HG03280 (cell line): ENCODE measurements at regions not wholly inside any gene's neighbourhood (a gene's known extent, or its start where the extent isn't known, plus 50 kb on each side); places are given as distances from the start of the nearest gene placed in this dataset.

Source experiments
- ATAC-seq: cut with Tn5 transposase; IDR thresholded peaks from one replicate; pipeline ENCODE4 v1.9.1; 2021; ENCODE audit warnings: mild to moderate bottlenecking, moderate library complexity; ENCODE audit not compliant: unreplicated experiment

- no peak for ATAC-seq
These were observed 92.9 kb downstream of the TXNL1 start for GRCh38 chr18:56545464-56545863.

GRCh38 chr18:56542476-56542875 is 95.9 kb downstream of the TXNL1 start:
- ATAC-seq = no peak

- peak; percentile 56 for ATAC-seq
These were observed 96.6 kb downstream of the TXNL1 start for GRCh38 chr18:56541793-56542192.

- no peak for ATAC-seq
These were observed 97.1 kb downstream of the TXNL1 start for GRCh38 chr18:56541340-56541739.

- ATAC-seq = no peak
These were observed 99.6 kb downstream of the TXNL1 start for GRCh38 chr18:56538746-56539145.

- ATAC-seq = peak; percentile 88
These were observed 106.1 kb downstream of the TXNL1 start for GRCh38 chr18:56532176-56532840.

- no peak for ATAC-seq
These were observed 115.6 kb downstream of the TXNL1 start for GRCh38 chr18:56522816-56523215.

GRCh38 chr18:56521263-56521662 is 117.1 kb downstream of the TXNL1 start:
- ATAC-seq = no peak

GRCh38 chr18:56517761-56518160 is 120.6 kb downstream of the TXNL1 start:
- no peak for ATAC-seq

- no peak for ATAC-seq
These were observed 121.2 kb downstream of the TXNL1 start for GRCh38 chr18:56517196-56517595.

GRCh38 chr18:56516789-56517188 is 121.6 kb downstream of the TXNL1 start:
- ATAC-seq = no peak

- no peak for ATAC-seq
These were observed 122.9 kb downstream of the TXNL1 start for GRCh38 chr18:56515522-56515921.

- ATAC-seq = no peak
These were observed 126.4 kb downstream of the TXNL1 start for GRCh38 chr18:56511996-56512395.

- ATAC-seq = no peak
These were observed 128.3 kb downstream of the TXNL1 start for GRCh38 chr18:56510108-56510507.

GRCh38 chr18:56509656-56510055 is 128.7 kb downstream of the TXNL1 start:
- ATAC-seq = no peak

- no peak for ATAC-seq
These were observed 129.9 kb downstream of the TXNL1 start for GRCh38 chr18:56508370-56509036.

GRCh38 chr18:56505971-56506370 is 132.4 kb downstream of the TXNL1 start:
- ATAC-seq = no peak

- no peak for ATAC-seq
These were observed 133.1 kb downstream of the TXNL1 start for GRCh38 chr18:56505293-56505692.

- ATAC-seq = no peak
These were observed 136.5 kb downstream of the TXNL1 start for GRCh38 chr18:56501896-56502295.

- ATAC-seq = no peak
These were observed 142.5 kb downstream of the TXNL1 start for GRCh38 chr18:56495884-56496283.

GRCh38 chr18:56493531-56493930 is 144.9 kb downstream of the TXNL1 start:
- no peak for ATAC-seq

- ATAC-seq = no peak
These were observed 146.3 kb downstream of the TXNL1 start for GRCh38 chr18:56492136-56492535.

- ATAC-seq = no peak
These were observed 147.4 kb downstream of the TXNL1 start for GRCh38 chr18:56490942-56491341.
